Ishikawa (cell line): ENCODE measurements at regions not wholly inside any gene's neighbourhood (a gene's known extent, or its start where the extent isn't known, plus 50 kb on each side); places are given as distances from the start of the nearest gene placed in this dataset.

Experiments used
- CEBPB ChIP-seq: IDR thresholded peaks from 2 replicates; pipeline ENCODE4 v1.6.1; 2012
- EGR1 ChIP-seq: IDR thresholded peaks from 2 replicates; pipeline ENCODE4 v1.6.1; 2012
- EP300 ChIP-seq: IDR thresholded peaks from 2 replicates; pipeline ENCODE4 v1.6.1; 2012; ENCODE audit warnings: borderline replicate concordance
- RAD21 ChIP-seq: IDR thresholded peaks from 2 replicates; pipeline ENCODE4 v1.6.1; 2012; ENCODE audit warnings: low read depth
- TAF1 ChIP-seq: IDR thresholded peaks from 2 replicates; pipeline ENCODE4 v1.6.1; 2012; ENCODE audit warnings: low read depth, mild to moderate bottlenecking
- YY1 ChIP-seq: IDR thresholded peaks from 2 replicates; pipeline ENCODE4 v1.6.1; 2012; ENCODE audit warnings: low read depth
- TF ChIP-seq, protein P1 (sequence below): IDR thresholded peaks from 2 replicates; pipeline ENCODE4 v1.6.1; 2012; ENCODE audit warnings: low read depth, mild to moderate bottlenecking
- TF ChIP-seq, protein P2 (sequence below): IDR thresholded peaks from 2 replicates; pipeline ENCODE4 v1.6.1; 2012

GRCh38 chr3:22704166-22704565 is 499.0 kb upstream of the UBE2E2 start:
- TF ChIP-seq, protein P1, sequence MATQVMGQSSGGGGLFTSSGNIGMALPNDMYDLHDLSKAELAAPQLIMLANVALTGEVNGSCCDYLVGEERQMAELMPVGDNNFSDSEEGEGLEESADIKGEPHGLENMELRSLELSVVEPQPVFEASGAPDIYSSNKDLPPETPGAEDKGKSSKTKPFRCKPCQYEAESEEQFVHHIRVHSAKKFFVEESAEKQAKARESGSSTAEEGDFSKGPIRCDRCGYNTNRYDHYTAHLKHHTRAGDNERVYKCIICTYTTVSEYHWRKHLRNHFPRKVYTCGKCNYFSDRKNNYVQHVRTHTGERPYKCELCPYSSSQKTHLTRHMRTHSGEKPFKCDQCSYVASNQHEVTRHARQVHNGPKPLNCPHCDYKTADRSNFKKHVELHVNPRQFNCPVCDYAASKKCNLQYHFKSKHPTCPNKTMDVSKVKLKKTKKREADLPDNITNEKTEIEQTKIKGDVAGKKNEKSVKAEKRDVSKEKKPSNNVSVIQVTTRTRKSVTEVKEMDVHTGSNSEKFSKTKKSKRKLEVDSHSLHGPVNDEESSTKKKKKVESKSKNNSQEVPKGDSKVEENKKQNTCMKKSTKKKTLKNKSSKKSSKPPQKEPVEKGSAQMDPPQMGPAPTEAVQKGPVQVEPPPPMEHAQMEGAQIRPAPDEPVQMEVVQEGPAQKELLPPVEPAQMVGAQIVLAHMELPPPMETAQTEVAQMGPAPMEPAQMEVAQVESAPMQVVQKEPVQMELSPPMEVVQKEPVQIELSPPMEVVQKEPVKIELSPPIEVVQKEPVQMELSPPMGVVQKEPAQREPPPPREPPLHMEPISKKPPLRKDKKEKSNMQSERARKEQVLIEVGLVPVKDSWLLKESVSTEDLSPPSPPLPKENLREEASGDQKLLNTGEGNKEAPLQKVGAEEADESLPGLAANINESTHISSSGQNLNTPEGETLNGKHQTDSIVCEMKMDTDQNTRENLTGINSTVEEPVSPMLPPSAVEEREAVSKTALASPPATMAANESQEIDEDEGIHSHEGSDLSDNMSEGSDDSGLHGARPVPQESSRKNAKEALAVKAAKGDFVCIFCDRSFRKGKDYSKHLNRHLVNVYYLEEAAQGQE, result no peak
- TF ChIP-seq YY1, result no peak
- no peak for TF ChIP-seq TAF1
- no peak for TF ChIP-seq EP300
- no peak for TF ChIP-seq CEBPB
- TF ChIP-seq, protein P2, sequence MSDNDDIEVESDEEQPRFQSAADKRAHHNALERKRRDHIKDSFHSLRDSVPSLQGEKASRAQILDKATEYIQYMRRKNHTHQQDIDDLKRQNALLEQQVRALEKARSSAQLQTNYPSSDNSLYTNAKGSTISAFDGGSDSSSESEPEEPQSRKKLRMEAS, result no peak
- TF ChIP-seq EGR1, result no peak
- TF ChIP-seq RAD21, result no peak
